ENCODE measurements at regions not wholly inside any gene's neighbourhood (a gene's known extent, or its start where the extent isn't known, plus 50 kb on each side); places are given as distances from the start of the nearest gene placed in this dataset.
"Not testable (repeated sequence)": the region's sequence is repeated elsewhere in the genome, so short reads cannot be mapped to it uniquely, and the experiment has no call there.

DNA sequence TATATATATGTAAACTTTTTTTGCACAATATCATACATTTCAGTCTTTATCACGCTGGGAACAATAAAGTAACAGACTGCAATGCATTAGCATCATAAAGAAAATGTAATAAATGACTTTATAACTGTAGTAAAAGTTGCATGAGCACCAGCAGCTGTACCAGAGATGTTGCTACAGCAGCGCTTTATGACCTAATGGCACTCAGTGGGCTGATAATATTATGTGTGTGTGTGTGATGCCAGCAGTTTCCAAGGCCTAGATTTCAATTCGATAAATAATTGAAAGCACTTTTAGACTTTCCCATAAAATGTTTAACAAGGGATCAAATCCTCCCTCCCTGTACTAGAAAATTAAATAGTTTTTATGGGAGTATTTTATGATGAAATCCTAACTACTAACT, 367.6 kb upstream of the AGA start:
- WGBS, 2 donors, result 82 to 92% methylated on average over 3 of the region's 3 CpGs
- Histone ChIP-seq H3K9me3 (no peaks in the 10 kb centered on the region), H3K27ac (no peak overlapping the region), H3K27me3 (no peaks in the 10 kb centered on the region), H3K4me1 (no peaks in the 10 kb centered on the region), H3K36me3 (no peaks in the 10 kb centered on the region), H3K4me3 (replicated peaks in 1 of 3) (no peak overlapping the region)
- intact Hi-C loops (cut with DNase I), result no loop called here
- TF ChIP-seq, protein P1, sequence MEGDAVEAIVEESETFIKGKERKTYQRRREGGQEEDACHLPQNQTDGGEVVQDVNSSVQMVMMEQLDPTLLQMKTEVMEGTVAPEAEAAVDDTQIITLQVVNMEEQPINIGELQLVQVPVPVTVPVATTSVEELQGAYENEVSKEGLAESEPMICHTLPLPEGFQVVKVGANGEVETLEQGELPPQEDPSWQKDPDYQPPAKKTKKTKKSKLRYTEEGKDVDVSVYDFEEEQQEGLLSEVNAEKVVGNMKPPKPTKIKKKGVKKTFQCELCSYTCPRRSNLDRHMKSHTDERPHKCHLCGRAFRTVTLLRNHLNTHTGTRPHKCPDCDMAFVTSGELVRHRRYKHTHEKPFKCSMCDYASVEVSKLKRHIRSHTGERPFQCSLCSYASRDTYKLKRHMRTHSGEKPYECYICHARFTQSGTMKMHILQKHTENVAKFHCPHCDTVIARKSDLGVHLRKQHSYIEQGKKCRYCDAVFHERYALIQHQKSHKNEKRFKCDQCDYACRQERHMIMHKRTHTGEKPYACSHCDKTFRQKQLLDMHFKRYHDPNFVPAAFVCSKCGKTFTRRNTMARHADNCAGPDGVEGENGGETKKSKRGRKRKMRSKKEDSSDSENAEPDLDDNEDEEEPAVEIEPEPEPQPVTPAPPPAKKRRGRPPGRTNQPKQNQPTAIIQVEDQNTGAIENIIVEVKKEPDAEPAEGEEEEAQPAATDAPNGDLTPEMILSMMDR (IDR thresholded peaks at IDR 0.05), result no peak
- no peak for DNase-seq

DNA sequence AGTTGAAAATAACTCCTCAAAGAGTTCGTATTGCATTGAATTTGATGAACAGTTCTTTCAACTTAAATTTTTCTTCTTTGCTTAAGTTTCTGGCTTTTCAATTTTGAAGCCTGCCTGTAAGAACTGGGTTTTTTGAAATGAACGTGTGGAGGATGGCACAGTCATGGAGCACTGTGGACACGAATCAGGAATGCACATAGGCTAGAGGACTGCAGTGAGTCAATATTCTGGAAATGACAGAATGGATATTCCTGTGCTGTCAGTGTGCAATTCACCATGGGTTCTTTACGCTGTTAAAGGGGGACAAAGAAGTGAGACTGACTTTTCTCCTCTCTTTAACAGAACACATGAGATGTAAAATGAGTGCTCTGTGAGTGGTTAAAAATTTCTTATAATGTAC, 368.0 kb upstream of the AGA start:
- DNase-seq, result no peak
- no peaks in the 10 kb centered on the region for H3K27me3 ChIP-seq
- no peak overlapping the region for H3K27ac ChIP-seq
- H3K36me3 ChIP-seq, result no peaks in the 10 kb centered on the region
- no peaks in the 10 kb centered on the region for H3K9me3 ChIP-seq
- TF ChIP-seq, protein P1 (IDR thresholded peaks at IDR 0.05), result no peak
- no peak for TF ChIP-seq POLR2A (IDR thresholded peaks at IDR 0.05)
- H3K4me1 ChIP-seq, result no peaks in the 10 kb centered on the region
- 78 to 81% methylated on average over 4 of the region's 4 CpGs for WGBS, 2 donors
- intact Hi-C loops (cut with DNase I), result no loop called here
- H3K4me3 ChIP-seq (replicated peaks in 1 of 3), result no peak overlapping the region

DNA sequence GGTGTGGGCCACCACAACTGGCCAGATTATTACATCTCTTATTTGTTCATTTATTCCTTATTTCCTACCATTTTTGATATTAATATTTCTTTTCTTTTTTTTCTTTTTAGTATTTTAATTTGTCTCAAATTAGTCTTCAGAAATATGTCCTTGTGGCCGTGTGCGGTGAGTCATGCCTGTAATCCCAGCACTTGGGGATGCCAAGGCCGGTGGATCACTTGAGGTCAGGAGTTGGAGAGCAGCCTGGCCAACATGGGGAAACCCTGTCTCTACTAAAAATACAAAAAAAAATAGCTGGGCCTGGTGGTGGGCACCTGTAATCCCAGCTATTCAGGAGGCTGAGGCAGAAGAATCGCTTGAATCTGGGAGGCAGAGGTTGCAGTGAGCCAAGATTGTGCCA, 376.2 kb upstream of the AGA start:
- H3K4me1 ChIP-seq; H3K27ac ChIP-seq; H3K36me3 ChIP-seq; H3K27me3 ChIP-seq; H3K9me3 ChIP-seq; DNase-seq; intact Hi-C loops (cut with DNase I); H3K4me3 ChIP-seq (replicated peaks in 1 of 3): not testable (repeated sequence)
- 93 to 96% methylated on average over 4 of the region's 4 CpGs for WGBS, 2 donors

DNA sequence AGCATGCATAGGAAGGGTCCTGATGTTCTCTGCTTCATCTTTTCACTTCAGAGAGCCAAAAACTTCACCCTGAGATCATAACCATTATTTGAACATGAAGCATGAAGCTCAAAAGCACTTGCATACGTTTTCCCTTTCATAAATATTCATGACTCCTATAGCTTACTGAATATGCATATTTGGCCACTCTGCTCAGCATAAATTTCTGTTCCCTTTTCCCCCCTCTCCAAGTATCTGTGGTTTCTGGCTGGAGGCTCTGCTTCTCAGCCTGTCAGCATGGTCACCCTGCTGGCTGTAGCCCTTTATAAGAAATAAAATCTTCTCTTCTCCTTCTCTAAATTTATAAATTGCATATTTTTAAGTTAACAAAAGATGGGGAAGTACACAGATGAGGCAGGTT, 384.7 kb upstream of the AGA start:
- WGBS, 2 donors, result 25 to 44% methylated on average over 1 of the region's 1 CpG
- intact Hi-C loops (cut with DNase I), result no loop called here
- no peaks in the 10 kb centered on the region for H3K36me3 ChIP-seq
- H3K9me3 ChIP-seq, result no peaks in the 10 kb centered on the region
- TF ChIP-seq, protein P1 (IDR thresholded peaks at IDR 0.05), result no peak
- TF ChIP-seq POLR2A (IDR thresholded peaks at IDR 0.05), result no peak
- H3K27me3 ChIP-seq, result no peaks in the 10 kb centered on the region
- H3K4me3 ChIP-seq (replicated peaks in 1 of 3), result no peak overlapping the region
- DNase-seq, result no peak
- H3K4me1 ChIP-seq, result no peaks in the 10 kb centered on the region
- no peak overlapping the region for H3K27ac ChIP-seq

DNA sequence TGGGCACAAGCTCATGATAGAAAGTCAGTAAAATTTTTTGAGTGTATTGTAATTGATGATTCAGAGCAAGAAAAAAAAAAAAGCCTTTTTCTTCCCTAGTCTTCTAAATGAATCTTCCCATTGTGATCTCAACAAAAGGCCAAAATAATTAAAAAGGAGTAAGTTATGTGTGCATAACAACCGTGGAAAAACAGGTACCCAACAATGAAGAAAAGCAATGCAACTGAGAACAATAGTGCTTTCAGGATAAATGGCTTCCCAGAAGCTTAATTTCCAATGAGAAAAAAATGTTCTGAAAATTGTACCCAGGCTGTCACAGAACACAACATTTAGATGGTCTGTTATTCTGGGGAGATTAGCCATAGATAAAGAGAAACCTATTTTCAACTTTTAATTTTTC, 399.0 kb upstream of the AGA start:
- TF ChIP-seq, protein P1 (IDR thresholded peaks at IDR 0.05), result no peak
- TF ChIP-seq POLR2A (IDR thresholded peaks at IDR 0.05), result no peak
- Histone ChIP-seq H3K4me3 (replicated peaks in 1 of 3) (no peak overlapping the region), H3K27ac (no peak overlapping the region), H3K36me3 (no peaks in the 10 kb centered on the region), H3K9me3 (no peaks in the 10 kb centered on the region), H3K4me1 (no peaks in the 10 kb centered on the region), H3K27me3 (no peaks in the 10 kb centered on the region)
- DNase-seq, result no peak
- 2 to 30% methylated on average over 1 of the region's 1 CpG for WGBS, 2 donors
- intact Hi-C loops (cut with DNase I), result no loop called here

DNA sequence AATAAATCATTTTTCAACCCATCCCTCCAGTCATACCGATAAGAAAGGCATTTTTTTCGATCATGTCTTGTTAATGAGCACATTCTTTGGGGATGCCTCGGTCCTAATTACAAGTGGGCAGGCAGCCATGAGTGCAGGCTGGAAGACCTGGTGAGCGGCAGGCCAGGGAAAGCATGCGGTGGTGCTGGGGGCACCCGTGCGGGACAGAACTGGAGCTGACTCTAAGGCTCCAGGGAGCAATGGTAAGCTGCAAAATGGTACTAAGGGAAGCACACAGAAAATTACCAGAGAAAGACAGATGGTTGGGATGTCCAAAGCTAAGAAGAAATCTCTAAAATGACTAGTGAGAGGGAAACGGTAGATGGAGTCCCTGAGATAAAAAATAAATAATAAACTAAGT, 411.0 kb upstream of the AGA start:
- intact Hi-C loops (cut with DNase I), result no loop called here
- WGBS, 2 donors, result 92 to 93% methylated on average over 8 of the region's 8 CpGs
- Histone ChIP-seq H3K27me3 (no peaks in the 10 kb centered on the region), H3K9me3 (no peaks in the 10 kb centered on the region), H3K4me1 (no peaks in the 10 kb centered on the region), H3K36me3 (no peaks in the 10 kb centered on the region), H3K27ac (no peak overlapping the region), H3K4me3 (replicated peaks in 1 of 3) (no peak overlapping the region)
- no peak for DNase-seq
- TF ChIP-seq, protein P1 (IDR thresholded peaks at IDR 0.05), result no peak
- TF ChIP-seq POLR2A (IDR thresholded peaks at IDR 0.05), result no peak
